MM.1S (cell line): ENCODE measurements at regions not wholly inside any gene's neighbourhood (a gene's known extent, or its start where the extent isn't known, plus 50 kb on each side); places are given as distances from the start of the nearest gene placed in this dataset.

Source experiments
- DNase-seq: peaks from one replicate; pipeline ENCODE4 v3.0.0-alpha.2; 2015
- H2AFZ ChIP-seq: fragments of 300-600 bp; sonication (generic); 2 replicates; pipeline ENCODE4 v1.6.0; 2016; ENCODE audit warnings: antibody characterized with exemption, low read length
- H3F3A ChIP-seq: fragments of 300-600 bp; sonication (generic); 2 replicates; pipeline ENCODE4 v1.6.1; 2016; ENCODE audit warnings: mild to moderate bottlenecking, antibody characterized with exemption, low read length, moderate library complexity, mixed read lengths; ENCODE audit not compliant: insufficient read depth
- H3K27ac ChIP-seq: fragments of 300-600 bp; sonication (generic); 2 replicates; pipeline ENCODE4 v1.5.1; 2016; ENCODE audit warnings: mild to moderate bottlenecking, low read length
- H3K27me3 ChIP-seq: fragments of 300-600 bp; sonication (generic); replicated peaks from 2 replicates; pipeline ENCODE4 v1.6.0; 2016; ENCODE audit warnings: low read length; ENCODE audit not compliant: insufficient read depth
- H3K36me3 ChIP-seq: fragments of 300-600 bp; sonication (generic); replicated peaks from 2 replicates; pipeline ENCODE4 v1.6.1; 2016; ENCODE audit warnings: mild to moderate bottlenecking, low read length, mixed read lengths; ENCODE audit not compliant: insufficient read depth
- H3K4me1 ChIP-seq: fragments of 300-600 bp; sonication (generic); 2 replicates; pipeline ENCODE4 v1.6.1; 2016; ENCODE audit warnings: low read length, mixed read lengths
- H3K4me2 ChIP-seq: fragments of 300-600 bp; sonication (generic); 2 replicates; pipeline ENCODE4 v1.6.0; 2016; ENCODE audit warnings: low read depth, low read length
- H3K4me3 ChIP-seq: fragments of 300-600 bp; sonication (generic); 2 replicates; pipeline ENCODE4 v1.5.1; 2016; ENCODE audit warnings: low read length, mixed read lengths
- H3K79me2 ChIP-seq: fragments of 300-600 bp; sonication (generic); 2 replicates; pipeline ENCODE4 v1.6.1; 2016; ENCODE audit warnings: mixed run types, low read length, mixed read lengths
- H3K9ac ChIP-seq: fragments of 300-600 bp; sonication (generic); 2 replicates; pipeline ENCODE4 v1.6.1; 2016; ENCODE audit warnings: low read length, mixed read lengths
- H3K9me2 ChIP-seq: fragments of 300-600 bp; sonication (generic); replicated peaks from 2 replicates; pipeline ENCODE4 v1.6.1; 2016; ENCODE audit warnings: mild to moderate bottlenecking, low read length, mixed read lengths; ENCODE audit not compliant: insufficient read depth
- H3K9me3 ChIP-seq: fragments of 300-600 bp; sonication (generic); replicated peaks from 2 replicates; pipeline ENCODE4 v1.6.1; 2016; ENCODE audit warnings: mild to moderate bottlenecking, low read length, mixed read lengths; ENCODE audit not compliant: insufficient read depth
- H4K20me1 ChIP-seq: fragments of 300-600 bp; sonication (generic); 2 replicates; pipeline ENCODE4 v1.6.1; 2016; ENCODE audit warnings: mild to moderate bottlenecking, low read length, moderate library complexity, mixed read lengths; ENCODE audit not compliant: insufficient read depth
- EZH2 ChIP-seq: fragments of 300-600 bp; sonication (generic); optimal IDR thresholded peaks from 2 replicates; pipeline ENCODE3; 2017; ENCODE audit warnings: low read depth, mild to moderate bottlenecking, antibody characterized with exemption, low read length, mixed read lengths
- EZH2phosphoT487 ChIP-seq: fragments of 300-600 bp; sonication (generic); IDR thresholded peaks from 2 replicates; pipeline ENCODE4 v1.6.1; 2018; ENCODE audit warnings: antibody characterized with exemption, low read length
- TF ChIP-seq, protein P1 (sequence below): fragments of 300-600 bp; sonication (generic); IDR thresholded peaks from 2 replicates; pipeline ENCODE4 v1.5.1; 2016; ENCODE audit warnings: antibody characterized with exemption, low read length, mixed read lengths

DNA sequence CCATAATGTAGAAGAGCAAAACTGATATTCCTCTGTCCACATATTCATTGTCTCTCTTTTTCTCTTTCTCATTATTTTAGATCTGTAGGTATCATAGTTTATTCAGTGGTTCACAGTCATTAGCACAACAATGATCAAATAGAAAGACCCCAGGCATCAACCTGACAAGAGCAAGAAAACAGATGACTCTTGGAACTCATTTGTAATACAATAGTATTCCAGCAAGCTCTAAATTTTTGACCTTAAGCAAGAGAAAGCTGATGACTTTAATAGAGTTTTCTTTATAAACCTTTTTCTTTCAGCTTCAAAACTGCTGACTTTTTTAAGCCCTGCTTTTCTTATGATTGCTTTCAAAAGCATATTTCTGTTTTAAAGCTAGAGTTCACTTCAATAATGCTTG, 507.5 kb upstream of the SORCS1 start:
- no peaks in the 10 kb centered on the region for H4K20me1 ChIP-seq
- no peak overlapping the region for H2AFZ ChIP-seq
- no peaks in the 10 kb centered on the region for H3K79me2 ChIP-seq
- H3K9me3 ChIP-seq: no peaks in the 10 kb centered on the region
- no peaks in the 10 kb centered on the region for H3K36me3 ChIP-seq
- H3K27me3 ChIP-seq: no peaks in the 10 kb centered on the region
- no peak overlapping the region for H3K4me2 ChIP-seq
- no peak overlapping the region for H3K4me3 ChIP-seq
- TF ChIP-seq EZH2: no peak
- TF ChIP-seq EZH2phosphoT487: no peak
- TF ChIP-seq, protein P1, sequence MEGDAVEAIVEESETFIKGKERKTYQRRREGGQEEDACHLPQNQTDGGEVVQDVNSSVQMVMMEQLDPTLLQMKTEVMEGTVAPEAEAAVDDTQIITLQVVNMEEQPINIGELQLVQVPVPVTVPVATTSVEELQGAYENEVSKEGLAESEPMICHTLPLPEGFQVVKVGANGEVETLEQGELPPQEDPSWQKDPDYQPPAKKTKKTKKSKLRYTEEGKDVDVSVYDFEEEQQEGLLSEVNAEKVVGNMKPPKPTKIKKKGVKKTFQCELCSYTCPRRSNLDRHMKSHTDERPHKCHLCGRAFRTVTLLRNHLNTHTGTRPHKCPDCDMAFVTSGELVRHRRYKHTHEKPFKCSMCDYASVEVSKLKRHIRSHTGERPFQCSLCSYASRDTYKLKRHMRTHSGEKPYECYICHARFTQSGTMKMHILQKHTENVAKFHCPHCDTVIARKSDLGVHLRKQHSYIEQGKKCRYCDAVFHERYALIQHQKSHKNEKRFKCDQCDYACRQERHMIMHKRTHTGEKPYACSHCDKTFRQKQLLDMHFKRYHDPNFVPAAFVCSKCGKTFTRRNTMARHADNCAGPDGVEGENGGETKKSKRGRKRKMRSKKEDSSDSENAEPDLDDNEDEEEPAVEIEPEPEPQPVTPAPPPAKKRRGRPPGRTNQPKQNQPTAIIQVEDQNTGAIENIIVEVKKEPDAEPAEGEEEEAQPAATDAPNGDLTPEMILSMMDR: no peak
- no peak overlapping the region for H3K27ac ChIP-seq
- H3F3A ChIP-seq: no peaks in the 10 kb centered on the region
- H3K9ac ChIP-seq: no peak overlapping the region
- H3K4me1 ChIP-seq: no peaks in the 10 kb centered on the region
- DNase-seq: no peak
- no peaks in the 10 kb centered on the region for H3K9me2 ChIP-seq

DNA sequence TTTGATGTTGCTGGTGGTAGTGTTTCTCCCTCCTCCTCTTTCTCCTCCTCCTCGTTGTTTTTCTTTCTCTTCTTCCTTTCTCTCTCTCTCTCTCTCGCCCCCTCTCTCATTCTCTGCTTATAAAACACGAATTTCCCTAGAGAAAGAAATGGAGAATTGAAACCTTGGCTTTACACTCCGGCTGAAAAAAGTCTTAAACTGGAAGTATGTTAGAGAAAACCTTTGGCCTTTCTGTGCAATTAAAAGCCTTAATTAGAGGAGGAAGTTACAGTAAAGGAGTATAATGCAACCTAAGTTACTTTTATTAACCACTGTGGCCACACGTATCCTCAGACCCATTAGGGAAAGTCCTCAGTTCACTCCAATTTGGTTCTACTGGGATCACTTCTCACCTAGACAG, 501.7 kb upstream of the SORCS1 start:
- Histone ChIP-seq H3K27me3 (no peaks in the 10 kb centered on the region), H3K36me3 (no peaks in the 10 kb centered on the region), H3K4me2 (no peak overlapping the region), H3K79me2 (no peaks in the 10 kb centered on the region), H3K9me2 (no peaks in the 10 kb centered on the region), H4K20me1 (no peaks in the 10 kb centered on the region), H3K9me3 (no peaks in the 10 kb centered on the region), H3K4me3 (no peak overlapping the region), H3F3A (no peaks in the 10 kb centered on the region), H3K4me1 (no peaks in the 10 kb centered on the region), H3K9ac (no peak overlapping the region), H2AFZ (no peak overlapping the region), H3K27ac (no peak overlapping the region)
- DNase-seq: no peak
- no peak for TF ChIP-seq EZH2phosphoT487
- TF ChIP-seq EZH2: no peak
- TF ChIP-seq, protein P1: no peak

DNA sequence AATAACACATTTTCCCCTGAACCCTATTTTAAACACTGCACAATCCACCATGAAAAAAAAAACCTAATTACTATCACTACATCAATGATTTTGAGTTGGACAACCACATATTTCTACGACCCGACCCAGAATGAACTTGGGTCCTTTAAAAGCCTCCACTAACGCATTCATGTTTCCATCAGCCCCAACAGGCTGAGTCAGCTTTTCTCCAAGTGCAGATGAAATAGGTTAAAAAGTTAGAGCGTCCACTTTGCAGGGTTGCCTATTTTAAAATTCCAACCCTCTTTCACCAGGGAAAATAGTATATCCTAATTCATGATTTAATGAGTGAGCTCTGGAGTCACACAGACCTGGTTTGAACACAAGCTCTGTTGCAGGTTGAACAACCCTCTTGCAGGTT, 501.0 kb upstream of the SORCS1 start:
- Histone ChIP-seq H3K36me3 (no peaks in the 10 kb centered on the region), H3K9me3 (no peaks in the 10 kb centered on the region), H4K20me1 (no peaks in the 10 kb centered on the region), H3K27ac (no peak overlapping the region), H3F3A (no peaks in the 10 kb centered on the region), H2AFZ (no peak overlapping the region), H3K9me2 (no peaks in the 10 kb centered on the region), H3K27me3 (no peaks in the 10 kb centered on the region), H3K9ac (no peak overlapping the region), H3K79me2 (no peaks in the 10 kb centered on the region), H3K4me2 (no peak overlapping the region), H3K4me3 (no peak overlapping the region), H3K4me1 (no peaks in the 10 kb centered on the region)
- DNase-seq: no peak
- TF ChIP-seq EZH2 (no peak), EZH2phosphoT487 (no peak)
- TF ChIP-seq, protein P1: no peak
